ENCODE measurements at regions not wholly inside any gene's neighbourhood (a gene's known extent, or its start where the extent isn't known, plus 50 kb on each side); places are given as distances from the start of the nearest gene placed in this dataset.
"Not testable (repeated sequence)": the region's sequence is repeated elsewhere in the genome, so short reads cannot be mapped to it uniquely, and the experiment has no call there.

GRCh38 chr16:29217104-29217751, 189.3 kb downstream of the NPIPB11 start:
- H3K4me1 ChIP-seq; H3K36me3 ChIP-seq; H3K27ac ChIP-seq; H3K27me3 ChIP-seq; in situ Hi-C loops (cut with MboI; ENCODE audit: low sequenced_read_pairs in 4 of 4); DNase-seq; ATAC-seq; intact Hi-C loops (cut with DNase I; ENCODE audit: low total_unique reads); H3K4me3 ChIP-seq; H3K9me3 ChIP-seq: not testable (repeated sequence)

- H3K4me3 ChIP-seq; H3K27ac ChIP-seq; H3K36me3 ChIP-seq; in situ Hi-C loops (cut with MboI; ENCODE audit: low sequenced_read_pairs in 4 of 4); H3K27me3 ChIP-seq; ATAC-seq; H3K9me3 ChIP-seq; DNase-seq; intact Hi-C loops (cut with DNase I; ENCODE audit: low total_unique reads); H3K4me1 ChIP-seq: not testable (repeated sequence)
These were observed 192.7 kb downstream of the NPIPB11 start for GRCh38 chr16:29213770-29214169.

- ATAC-seq; in situ Hi-C loops (cut with MboI; ENCODE audit: low sequenced_read_pairs in 4 of 4): not testable (repeated sequence)
These were observed 193.3 kb downstream of the NPIPB11 start for GRCh38 chr16:29213251-29213650.

GRCh38 chr16:29212084-29213027, 194.2 kb downstream of the NPIPB11 start:
- H3K9me3 ChIP-seq; in situ Hi-C loops (cut with MboI; ENCODE audit: low sequenced_read_pairs in 4 of 4); H3K27ac ChIP-seq; DNase-seq; intact Hi-C loops (cut with DNase I; ENCODE audit: low total_unique reads); H3K36me3 ChIP-seq; H3K4me1 ChIP-seq; ATAC-seq; H3K27me3 ChIP-seq; H3K4me3 ChIP-seq: not testable (repeated sequence)

More at GRCh38 chr16:29213251-29213650, 193.3 kb downstream of the NPIPB11 start:
- H3K4me1 ChIP-seq; H3K36me3 ChIP-seq; H3K9me3 ChIP-seq; H3K27me3 ChIP-seq; H3K4me3 ChIP-seq; H3K27ac ChIP-seq; DNase-seq; intact Hi-C loops (cut with DNase I; ENCODE audit: low total_unique reads): not testable (repeated sequence)

- intact Hi-C loops (cut with DNase I; ENCODE audit: low total_unique reads); in situ Hi-C loops (cut with MboI; ENCODE audit: low sequenced_read_pairs in 4 of 4); H3K4me3 ChIP-seq; H3K27ac ChIP-seq; DNase-seq; ATAC-seq; H3K27me3 ChIP-seq; H3K9me3 ChIP-seq; H3K4me1 ChIP-seq; H3K36me3 ChIP-seq: not testable (repeated sequence)
These were observed 195.1 kb downstream of the NPIPB11 start for GRCh38 chr16:29211456-29211855.

GRCh38 chr16:29210299-29211150, 196.0 kb downstream of the NPIPB11 start:
- in situ Hi-C loops (cut with MboI; ENCODE audit: low sequenced_read_pairs in 4 of 4); H3K36me3 ChIP-seq; H3K27ac ChIP-seq; ATAC-seq; DNase-seq; H3K27me3 ChIP-seq; H3K4me1 ChIP-seq; H3K4me3 ChIP-seq; H3K9me3 ChIP-seq; intact Hi-C loops (cut with DNase I; ENCODE audit: low total_unique reads): not testable (repeated sequence)

GRCh38 chr16:29206120-29206519, 200.4 kb downstream of the NPIPB11 start:
- intact Hi-C loops (cut with DNase I; ENCODE audit: low total_unique reads); H3K27ac ChIP-seq; H3K4me1 ChIP-seq; in situ Hi-C loops (cut with MboI; ENCODE audit: low sequenced_read_pairs in 4 of 4); H3K9me3 ChIP-seq; ATAC-seq; H3K27me3 ChIP-seq; H3K4me3 ChIP-seq; H3K36me3 ChIP-seq; DNase-seq: not testable (repeated sequence)

GRCh38 chr16:29205151-29205550, 201.4 kb downstream of the NPIPB11 start:
- H3K27me3 ChIP-seq; H3K4me3 ChIP-seq; intact Hi-C loops (cut with DNase I; ENCODE audit: low total_unique reads); H3K9me3 ChIP-seq; H3K4me1 ChIP-seq; in situ Hi-C loops (cut with MboI; ENCODE audit: low sequenced_read_pairs in 4 of 4); DNase-seq; H3K27ac ChIP-seq; ATAC-seq; H3K36me3 ChIP-seq: not testable (repeated sequence)

Measured in gastrocnemius medialis (tissue), 4 donors.